Testis (tissue), 2 donors: ENCODE measurements at regions not wholly inside any gene's neighbourhood (a gene's known extent, or its start where the extent isn't known, plus 50 kb on each side); places are given as distances from the start of the nearest gene placed in this dataset.
"Not testable (repeated sequence)": the region's sequence is repeated elsewhere in the genome, so short reads cannot be mapped to it uniquely, and the experiment has no call there.

ENCODE experiments used
- DNase-seq: peaks from one replicate; pipeline ENCODE4 v3.0.0-alpha.2; 2019
- H3K27ac ChIP-seq, 2 donors: fragments of 200-600 bp; sonication (generic); one replicate each; pipeline ENCODE4 v1.5.1; 2019
- H3K27me3 ChIP-seq: fragments of 200-600 bp; sonication (generic); one replicate; pipeline ENCODE4 v1.5.1; 2019
- H3K36me3 ChIP-seq: fragments of 200-600 bp; sonication (generic); one replicate; pipeline ENCODE4 v1.5.1; 2017; ENCODE audit warnings: low read depth; ENCODE audit errors: missing control alignments
- H3K4me1 ChIP-seq: fragments of 200-600 bp; sonication (generic); one replicate; pipeline ENCODE4 v1.5.1; 2019
- H3K4me3 ChIP-seq, 2 donors: fragments of 200-600 bp; sonication (generic); one replicate each; pipeline ENCODE4 v1.5.1; 2017 to 2019
- H3K9me3 ChIP-seq: fragments of 200-600 bp; sonication (generic); one replicate; pipeline ENCODE4 v1.5.1; 2017
- CTCF ChIP-seq, 3 experiments: fragments of 450-650 bp in 2 of 3; fragments of 200-600 bp in 1 of 3; sonication (generic) in 1 of 3; IDR thresholded peaks; one replicate each; pipeline ENCODE4 v1.5.1; 2016 to 2019; ENCODE audit warnings: antibody characterized with exemption in 3 of 3, mild to moderate bottlenecking in 2 of 3, moderate library complexity in 1 of 3
- POLR2A ChIP-seq: fragments of 450-650 bp; IDR thresholded peaks from one replicate; pipeline ENCODE4 v1.6.1; 2017; ENCODE audit warnings: antibody characterized with exemption, mild to moderate bottlenecking, moderate library complexity
- whole genome bisulfite sequencing, 2 donors: methylation state at CpG; one replicate each; pipeline ENCODE4 v1.1.5; 2018; 5-methylcytosine and 5-hydroxymethylcytosine counted together
- intact Hi-C: fragments of 100-400 bp; cut with DNase I; formaldehyde crosslinking; loops from one replicate; pipeline ENCODE4 v1.15.1; 2023; ENCODE audit warnings: low total_unique reads

- intact Hi-C loops: no loop called here
- Histone ChIP-seq H3K4me1 (no peaks in the 10 kb centered on the region), H3K36me3 (no peaks in the 10 kb centered on the region), H3K9me3 (no peaks in the 10 kb centered on the region), H3K27me3 (no peaks in the 10 kb centered on the region), H3K4me3 (no peak overlapping the region), H3K27ac (no peak overlapping the region)
- DNase-seq: no peak
- no peak for TF ChIP-seq CTCF (IDR thresholded peaks at IDR 0.05)
- no peak for TF ChIP-seq POLR2A
- 37 to 42% methylated on average over 2 of the region's 2 CpGs for WGBS, 2 donors
Measured at GRCh38 chr1:14280909-14281308, 317.6 kb upstream of the KAZN start.

GRCh38 chr1:14281412-14281811 lies 317.1 kb upstream of the KAZN start:
- DNase-seq: no peak
- no peak for TF ChIP-seq CTCF (IDR thresholded peaks at IDR 0.05)
- no peak for TF ChIP-seq POLR2A
- intact Hi-C loops: no loop called here
- Histone ChIP-seq H3K4me1 (no peaks in the 10 kb centered on the region), H3K27ac (no peak overlapping the region), H3K27me3 (no peaks in the 10 kb centered on the region), H3K36me3 (no peaks in the 10 kb centered on the region), H3K9me3 (no peaks in the 10 kb centered on the region), H3K4me3 (no peak overlapping the region)
- 37 to 83% methylated on average over 1 of the region's 1 CpG for WGBS, 2 donors

GRCh38 chr1:14282707-14283106 lies 315.8 kb upstream of the KAZN start:
- intact Hi-C loops: no loop called here
- no peaks in the 10 kb centered on the region for H3K9me3 ChIP-seq

GRCh38 chr1:14285238-14285637 lies 313.2 kb upstream of the KAZN start:
- Histone ChIP-seq H3K4me1 (no peaks in the 10 kb centered on the region), H3K4me3 (no peak overlapping the region), H3K9me3 (no peaks in the 10 kb centered on the region), H3K27me3 (no peaks in the 10 kb centered on the region), H3K27ac (no peak overlapping the region), H3K36me3 (no peaks in the 10 kb centered on the region)
- no peak for DNase-seq
- intact Hi-C loops: no loop called here
- WGBS, 2 donors: 68 to 72% methylated on average over 2 of the region's 2 CpGs
- no peak for TF ChIP-seq CTCF (IDR thresholded peaks at IDR 0.05)

More at GRCh38 chr1:14282707-14283106, 315.8 kb upstream of the KAZN start:
- DNase-seq: no peak
- no peak overlapping the region for H3K27ac ChIP-seq
- WGBS, 2 donors: 67 to 68% methylated on average over 7 of the region's 7 CpGs
- H3K36me3 ChIP-seq: no peaks in the 10 kb centered on the region
- no peak overlapping the region for H3K4me3 ChIP-seq
- no peaks in the 10 kb centered on the region for H3K4me1 ChIP-seq
- TF ChIP-seq POLR2A (no peak), CTCF (IDR thresholded peaks at IDR 0.05) (no peak)
- H3K27me3 ChIP-seq: no peaks in the 10 kb centered on the region

- H3K4me1 ChIP-seq, H3K27me3 ChIP-seq, H3K9me3 ChIP-seq, H3K36me3 ChIP-seq, DNase-seq, H3K27ac ChIP-seq, H3K4me3 ChIP-seq, intact Hi-C loops: not testable (repeated sequence)
- WGBS, 2 donors: 79 to 84% methylated on average over 6 of the region's 6 CpGs
Measured at GRCh38 chr1:14291182-14291581, 307.3 kb upstream of the KAZN start.
